ENCODE measurements at regions not wholly inside any gene's neighbourhood (a gene's known extent, or its start where the extent isn't known, plus 50 kb on each side); places are given as distances from the start of the nearest gene placed in this dataset.

DNA sequence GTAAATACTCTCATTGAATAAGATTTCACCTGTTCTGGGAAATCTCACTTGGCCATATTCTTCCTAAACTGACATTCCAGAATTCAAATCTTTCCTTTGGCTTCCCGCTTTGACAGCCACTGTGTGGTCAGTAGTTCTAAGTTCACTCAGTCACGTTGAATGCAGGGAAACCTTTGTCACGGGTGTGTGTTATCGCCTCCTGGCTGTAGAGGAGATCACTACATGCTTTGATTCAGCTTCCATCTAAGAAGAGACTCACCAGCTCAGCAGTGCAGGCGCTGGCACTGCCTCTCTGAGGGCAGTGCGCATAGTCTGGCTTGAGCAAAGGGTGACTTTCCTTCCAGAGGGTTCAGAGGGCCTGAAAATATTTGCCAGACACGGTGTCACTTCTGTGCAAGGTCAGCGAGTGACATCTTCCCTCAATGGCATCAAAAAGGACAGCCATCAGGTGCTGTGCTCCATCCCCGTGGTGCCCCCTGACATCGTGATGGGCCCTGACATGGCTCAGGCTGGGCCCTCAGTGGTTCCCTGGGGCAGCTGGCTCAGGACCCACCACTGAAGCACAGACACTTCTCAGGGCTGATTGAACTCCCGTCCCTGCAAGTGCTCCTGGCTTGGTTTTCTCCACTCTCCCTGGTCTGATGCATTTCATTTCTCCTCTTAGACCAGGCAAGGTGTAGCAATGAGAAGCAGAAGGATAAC is 635.4 kb upstream of the ARGLU1 start:
- DNase-seq (ENCODE audit: extremely low spot score) = peak; percentile 21
- ChIA-PET CTCF (interaction anchor here (1.2 to 2.4 kb wide), 8 partner anchors 8 to 953 kb away, joined by 3 to 16 read pairs (median 6); no protein-coding TSS in a partner anchor), POLR2A (no interaction called here)
- TF ChIP-seq, protein P1, sequence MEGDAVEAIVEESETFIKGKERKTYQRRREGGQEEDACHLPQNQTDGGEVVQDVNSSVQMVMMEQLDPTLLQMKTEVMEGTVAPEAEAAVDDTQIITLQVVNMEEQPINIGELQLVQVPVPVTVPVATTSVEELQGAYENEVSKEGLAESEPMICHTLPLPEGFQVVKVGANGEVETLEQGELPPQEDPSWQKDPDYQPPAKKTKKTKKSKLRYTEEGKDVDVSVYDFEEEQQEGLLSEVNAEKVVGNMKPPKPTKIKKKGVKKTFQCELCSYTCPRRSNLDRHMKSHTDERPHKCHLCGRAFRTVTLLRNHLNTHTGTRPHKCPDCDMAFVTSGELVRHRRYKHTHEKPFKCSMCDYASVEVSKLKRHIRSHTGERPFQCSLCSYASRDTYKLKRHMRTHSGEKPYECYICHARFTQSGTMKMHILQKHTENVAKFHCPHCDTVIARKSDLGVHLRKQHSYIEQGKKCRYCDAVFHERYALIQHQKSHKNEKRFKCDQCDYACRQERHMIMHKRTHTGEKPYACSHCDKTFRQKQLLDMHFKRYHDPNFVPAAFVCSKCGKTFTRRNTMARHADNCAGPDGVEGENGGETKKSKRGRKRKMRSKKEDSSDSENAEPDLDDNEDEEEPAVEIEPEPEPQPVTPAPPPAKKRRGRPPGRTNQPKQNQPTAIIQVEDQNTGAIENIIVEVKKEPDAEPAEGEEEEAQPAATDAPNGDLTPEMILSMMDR (IDR thresholded peaks at IDR 0.05; ENCODE audit: control extremely low read depth, extremely low read depth, low read depth, missing control alignments) = peak; percentile 5

DNA sequence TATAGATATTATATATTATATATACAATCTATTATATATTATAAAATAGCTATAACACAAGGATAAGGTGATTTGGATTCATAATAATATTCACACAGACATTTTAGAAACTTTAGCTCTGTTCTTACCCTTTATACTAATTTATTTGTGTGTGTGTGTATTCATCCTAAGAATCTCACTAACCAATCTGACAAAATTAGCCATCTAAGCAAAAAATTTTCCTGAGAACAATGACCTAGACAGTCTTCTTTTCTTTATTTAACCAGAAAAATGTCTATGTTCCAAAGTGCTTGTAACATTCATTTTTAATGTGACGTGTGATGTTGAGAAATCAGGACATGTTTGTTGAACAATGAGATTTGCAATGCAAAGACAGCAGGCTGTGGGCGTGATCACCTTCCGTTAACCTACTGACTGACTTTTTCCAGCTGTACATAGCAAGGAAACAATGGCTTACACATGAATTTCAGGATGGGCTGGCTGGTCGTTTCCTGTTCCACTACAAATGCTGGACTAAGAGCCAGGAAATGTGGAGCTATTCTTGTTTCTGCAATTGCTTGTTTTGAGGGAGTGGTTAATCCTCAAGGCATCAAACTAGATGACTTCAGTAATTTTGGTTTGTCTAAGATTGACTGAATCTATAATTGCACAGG is 634.6 kb upstream of the ARGLU1 start:
- CTCF ChIA-PET = interaction anchor here (0.9 to 2.4 kb wide), 7 partner anchors 8 to 953 kb away, joined by 3 to 16 read pairs (median 8); no protein-coding TSS in a partner anchor
- POLR2A ChIA-PET = no interaction called here
- DNase-seq (ENCODE audit: extremely low spot score) = no peak
- TF ChIP-seq, protein P1 (IDR thresholded peaks at IDR 0.05; ENCODE audit: control extremely low read depth, extremely low read depth, low read depth, missing control alignments) = no peak

DNA sequence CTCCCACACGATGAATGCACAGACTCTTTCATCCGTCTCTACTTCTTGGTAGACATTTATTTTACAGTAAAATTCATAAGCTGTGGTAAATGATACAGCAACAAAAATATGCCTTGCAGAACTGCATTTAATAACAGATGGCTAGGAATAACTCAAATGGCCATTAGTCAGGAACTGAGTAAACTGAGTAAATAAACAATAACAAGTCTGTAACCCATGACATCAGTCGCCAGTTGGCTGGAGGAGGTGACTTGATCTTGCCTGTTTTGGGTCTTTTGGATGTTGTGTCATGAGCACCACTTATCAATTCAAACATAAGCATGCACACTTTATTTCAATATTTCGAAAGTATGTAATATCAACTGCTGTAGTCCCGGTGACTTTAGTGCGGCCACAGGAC is 632.6 kb upstream of the ARGLU1 start:
- TF ChIP-seq, protein P1 (IDR thresholded peaks at IDR 0.05; ENCODE audit: control extremely low read depth, extremely low read depth, low read depth, missing control alignments) = no peak
- no peak for DNase-seq (ENCODE audit: extremely low spot score)
- ChIA-PET POLR2A (no interaction called here), CTCF (no interaction called here)

DNA sequence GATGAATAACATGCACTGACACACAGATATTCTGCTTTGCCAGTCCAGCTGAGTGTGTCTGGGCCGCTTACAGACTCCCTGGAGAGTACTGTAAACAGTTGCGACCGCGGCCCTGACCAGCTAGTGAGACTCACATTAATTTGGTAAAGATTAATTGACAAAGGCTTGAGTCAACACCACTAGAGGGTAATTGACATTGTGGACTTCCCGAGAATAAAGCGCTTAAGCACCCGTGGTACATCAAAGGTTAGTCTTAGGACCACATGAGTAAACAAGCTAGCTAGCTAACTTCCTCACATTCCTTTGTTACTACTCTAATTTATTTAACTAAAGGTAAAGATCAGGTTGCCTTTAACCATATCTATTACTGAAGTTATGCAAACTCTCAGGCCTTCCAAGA is 624.4 kb upstream of the ARGLU1 start:
- CTCF ChIA-PET = no interaction called here
- TF ChIP-seq, protein P1 (IDR thresholded peaks at IDR 0.05; ENCODE audit: control extremely low read depth, extremely low read depth, low read depth, missing control alignments) = no peak
- POLR2A ChIA-PET = no interaction called here
- no peak for DNase-seq (ENCODE audit: extremely low spot score)

DNA sequence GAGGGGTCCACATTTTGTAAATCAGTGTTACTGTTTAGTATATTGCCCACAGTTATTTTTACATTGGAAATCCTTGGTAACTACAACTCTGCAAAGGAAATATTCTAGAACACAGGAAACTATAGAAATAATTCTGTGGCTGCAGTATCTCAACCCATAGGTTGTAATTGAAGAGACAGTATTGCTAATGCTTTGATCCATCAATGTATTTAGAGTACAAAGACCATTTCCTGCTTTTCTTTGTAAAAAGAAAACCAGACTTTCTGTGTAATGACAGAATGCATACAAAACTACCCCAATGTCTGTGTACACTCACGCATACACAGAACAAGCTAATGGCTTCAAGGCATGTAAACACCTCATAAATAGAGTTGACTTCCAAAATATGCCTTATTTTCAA is 622.1 kb upstream of the ARGLU1 start:
- POLR2A ChIA-PET = no interaction called here

DNA sequence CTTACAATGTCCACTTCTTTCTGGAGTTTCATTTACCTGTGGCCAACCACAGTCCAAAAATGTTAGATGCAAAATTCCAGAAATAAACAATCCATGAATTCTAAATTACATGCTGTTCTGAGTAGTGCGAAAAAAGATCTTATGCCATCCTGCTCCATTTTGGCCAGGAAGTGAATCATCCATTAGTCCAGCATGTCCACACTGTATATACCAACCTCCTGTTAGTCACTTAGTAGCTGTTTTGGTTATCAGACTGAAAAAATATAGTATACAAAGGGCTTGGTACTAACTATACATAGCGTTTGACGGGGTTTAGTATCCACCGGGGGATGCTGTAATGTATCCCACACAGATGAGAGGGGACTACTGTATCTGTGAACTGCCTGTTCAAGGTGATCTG is 618.0 kb upstream of the ARGLU1 start:
- DNase-seq (ENCODE audit: extremely low spot score) = no peak
- CTCF ChIA-PET = interaction anchor here (1.4 kb wide), 1 partner anchor 26 kb away, joined by 3 read pairs; no protein-coding TSS in a partner anchor
- TF ChIP-seq, protein P1 (IDR thresholded peaks at IDR 0.05; ENCODE audit: control extremely low read depth, extremely low read depth, low read depth, missing control alignments) = no peak
- POLR2A ChIA-PET = no interaction called here

More for the DNA sequence above, 622.1 kb upstream of the ARGLU1 start:
- TF ChIP-seq, protein P1 (IDR thresholded peaks at IDR 0.05; ENCODE audit: control extremely low read depth, extremely low read depth, low read depth, missing control alignments) = no peak
- CTCF ChIA-PET = no interaction called here
- DNase-seq (ENCODE audit: extremely low spot score) = no peak
